ENCODE measurements at regions not wholly inside any gene's neighbourhood (a gene's known extent, or its start where the extent isn't known, plus 50 kb on each side); places are given as distances from the start of the nearest gene placed in this dataset.

DNA sequence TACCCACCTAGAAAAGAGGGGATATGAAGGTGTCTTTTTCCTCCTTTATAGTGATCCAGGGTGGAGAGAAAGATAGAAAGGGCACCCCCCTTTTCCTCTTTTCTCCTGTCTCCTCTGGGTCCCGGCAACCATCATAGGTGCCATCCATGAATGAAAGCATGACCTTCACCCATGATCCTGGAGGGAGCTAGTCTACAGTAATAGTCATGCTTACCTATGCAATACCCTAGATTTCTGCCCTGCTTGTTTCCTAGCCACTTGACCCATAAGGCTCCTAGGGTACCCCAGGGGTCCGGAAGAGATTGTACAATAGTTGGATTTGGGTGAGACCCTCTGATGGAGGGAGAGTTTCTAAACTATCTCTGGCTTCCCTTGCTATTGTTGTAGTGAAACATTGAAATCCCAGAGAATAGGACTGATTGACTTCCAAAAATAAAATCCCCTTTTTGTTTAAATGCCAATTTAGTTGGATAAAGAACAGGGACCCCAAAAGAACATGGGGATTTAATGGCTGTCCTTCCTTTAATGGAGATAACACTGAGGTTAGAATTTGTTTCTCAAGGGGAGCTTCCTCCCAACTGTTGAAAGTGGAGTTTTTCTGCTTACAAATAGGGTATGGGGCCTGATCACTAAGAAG lies 366.8 kb upstream of the KHDRBS2 start:
- TF ChIP-seq, protein P1, sequence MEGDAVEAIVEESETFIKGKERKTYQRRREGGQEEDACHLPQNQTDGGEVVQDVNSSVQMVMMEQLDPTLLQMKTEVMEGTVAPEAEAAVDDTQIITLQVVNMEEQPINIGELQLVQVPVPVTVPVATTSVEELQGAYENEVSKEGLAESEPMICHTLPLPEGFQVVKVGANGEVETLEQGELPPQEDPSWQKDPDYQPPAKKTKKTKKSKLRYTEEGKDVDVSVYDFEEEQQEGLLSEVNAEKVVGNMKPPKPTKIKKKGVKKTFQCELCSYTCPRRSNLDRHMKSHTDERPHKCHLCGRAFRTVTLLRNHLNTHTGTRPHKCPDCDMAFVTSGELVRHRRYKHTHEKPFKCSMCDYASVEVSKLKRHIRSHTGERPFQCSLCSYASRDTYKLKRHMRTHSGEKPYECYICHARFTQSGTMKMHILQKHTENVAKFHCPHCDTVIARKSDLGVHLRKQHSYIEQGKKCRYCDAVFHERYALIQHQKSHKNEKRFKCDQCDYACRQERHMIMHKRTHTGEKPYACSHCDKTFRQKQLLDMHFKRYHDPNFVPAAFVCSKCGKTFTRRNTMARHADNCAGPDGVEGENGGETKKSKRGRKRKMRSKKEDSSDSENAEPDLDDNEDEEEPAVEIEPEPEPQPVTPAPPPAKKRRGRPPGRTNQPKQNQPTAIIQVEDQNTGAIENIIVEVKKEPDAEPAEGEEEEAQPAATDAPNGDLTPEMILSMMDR (IDR thresholded peaks at IDR 0.05; ENCODE audit: insufficient read depth, low read length, poor library complexity, severe bottlenecking), result no peak
- DNase-seq (ENCODE audit: low read depth), result no peak
- Histone ChIP-seq H3K27me3 (ENCODE audit: control insufficient read depth, insufficient read depth, low read length) (no peaks in the 10 kb centered on the region), H3K4me3 (ENCODE audit: low read depth, low read length) (no peak overlapping the region), H3K36me3 (ENCODE audit: control insufficient read depth, insufficient read depth, low read length) (no peaks in the 10 kb centered on the region)

DNA sequence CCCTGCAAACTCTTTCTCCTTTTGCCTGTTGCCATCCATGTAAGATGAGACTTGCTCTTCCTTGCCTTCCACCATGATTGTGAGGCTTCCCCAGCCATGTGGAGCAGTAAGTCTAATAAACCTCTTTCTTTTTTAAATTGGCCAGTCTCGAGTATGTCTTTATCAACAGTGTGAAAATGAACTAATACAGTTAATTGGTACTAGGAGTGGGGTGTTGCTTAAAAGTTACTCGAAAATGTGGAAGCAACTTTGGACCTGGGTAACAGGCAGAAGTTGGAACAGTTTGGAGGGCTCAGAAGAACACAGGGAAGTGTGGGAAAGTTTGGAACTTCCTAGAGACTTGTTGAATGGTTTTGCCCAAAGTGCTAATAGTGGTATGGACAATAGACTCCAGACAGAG lies 359.2 kb upstream of the KHDRBS2 start:
- H3K27me3 ChIP-seq (ENCODE audit: control insufficient read depth, insufficient read depth, low read length), result no peaks in the 10 kb centered on the region
- TF ChIP-seq, protein P1 (IDR thresholded peaks at IDR 0.05; ENCODE audit: insufficient read depth, low read length, poor library complexity, severe bottlenecking), result no peak
- no peaks in the 10 kb centered on the region for H3K36me3 ChIP-seq (ENCODE audit: control insufficient read depth, insufficient read depth, low read length)
- no peak overlapping the region for H3K4me3 ChIP-seq (ENCODE audit: low read depth, low read length)
- DNase-seq (ENCODE audit: low read depth), result no peak

DNA sequence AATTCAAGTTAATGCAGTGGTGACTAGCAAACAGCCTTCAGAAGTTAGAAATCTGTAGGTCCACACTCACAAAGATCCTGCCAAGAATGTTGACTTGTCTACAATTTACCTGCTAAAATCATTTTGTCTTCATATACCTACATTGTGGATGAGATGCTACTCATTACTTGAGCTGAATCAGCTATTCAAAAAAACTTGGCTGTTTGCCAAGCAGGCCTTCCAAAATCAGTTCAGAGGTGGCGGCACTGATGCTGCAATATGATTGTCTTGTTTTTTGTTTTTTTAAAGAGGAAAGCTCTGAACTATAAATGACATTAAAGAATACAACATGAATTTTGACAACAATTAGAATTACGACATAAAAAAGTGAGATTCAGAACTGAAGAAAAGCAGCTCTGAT lies 354.7 kb upstream of the KHDRBS2 start:
- Histone ChIP-seq H3K4me3 (ENCODE audit: low read depth, low read length) (no peak overlapping the region), H3K27me3 (ENCODE audit: control insufficient read depth, insufficient read depth, low read length) (no peaks in the 10 kb centered on the region), H3K36me3 (ENCODE audit: control insufficient read depth, insufficient read depth, low read length) (no peaks in the 10 kb centered on the region)
- DNase-seq (ENCODE audit: low read depth), result no peak
- TF ChIP-seq, protein P1 (IDR thresholded peaks at IDR 0.05; ENCODE audit: insufficient read depth, low read length, poor library complexity, severe bottlenecking), result no peak

DNA sequence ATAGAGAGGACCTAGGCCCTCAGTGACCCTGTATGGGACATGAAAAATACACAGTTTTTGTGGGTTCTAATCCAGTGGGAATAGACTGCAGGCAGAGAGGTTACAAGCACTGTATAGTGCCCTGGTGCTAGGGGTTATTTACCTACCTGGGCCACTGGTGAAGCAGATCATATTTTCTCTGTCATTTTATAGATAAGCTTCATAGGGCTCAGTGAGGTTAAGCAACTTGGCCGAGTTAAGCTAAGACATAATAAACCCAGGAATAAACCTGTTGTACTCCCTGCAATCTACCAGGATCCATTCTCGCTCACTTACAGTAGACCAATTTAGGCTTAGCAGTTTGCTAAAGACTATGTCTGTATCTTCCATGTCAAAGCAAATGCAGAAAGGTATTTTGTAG lies 340.6 kb upstream of the KHDRBS2 start:
- Histone ChIP-seq H3K4me3 (ENCODE audit: low read depth, low read length) (no peak overlapping the region), H3K27me3 (ENCODE audit: control insufficient read depth, insufficient read depth, low read length) (no peaks in the 10 kb centered on the region), H3K36me3 (ENCODE audit: control insufficient read depth, insufficient read depth, low read length) (no peaks in the 10 kb centered on the region)
- TF ChIP-seq, protein P1 (IDR thresholded peaks at IDR 0.05; ENCODE audit: insufficient read depth, low read length, poor library complexity, severe bottlenecking), result no peak
- no peak for DNase-seq (ENCODE audit: low read depth)

DNA sequence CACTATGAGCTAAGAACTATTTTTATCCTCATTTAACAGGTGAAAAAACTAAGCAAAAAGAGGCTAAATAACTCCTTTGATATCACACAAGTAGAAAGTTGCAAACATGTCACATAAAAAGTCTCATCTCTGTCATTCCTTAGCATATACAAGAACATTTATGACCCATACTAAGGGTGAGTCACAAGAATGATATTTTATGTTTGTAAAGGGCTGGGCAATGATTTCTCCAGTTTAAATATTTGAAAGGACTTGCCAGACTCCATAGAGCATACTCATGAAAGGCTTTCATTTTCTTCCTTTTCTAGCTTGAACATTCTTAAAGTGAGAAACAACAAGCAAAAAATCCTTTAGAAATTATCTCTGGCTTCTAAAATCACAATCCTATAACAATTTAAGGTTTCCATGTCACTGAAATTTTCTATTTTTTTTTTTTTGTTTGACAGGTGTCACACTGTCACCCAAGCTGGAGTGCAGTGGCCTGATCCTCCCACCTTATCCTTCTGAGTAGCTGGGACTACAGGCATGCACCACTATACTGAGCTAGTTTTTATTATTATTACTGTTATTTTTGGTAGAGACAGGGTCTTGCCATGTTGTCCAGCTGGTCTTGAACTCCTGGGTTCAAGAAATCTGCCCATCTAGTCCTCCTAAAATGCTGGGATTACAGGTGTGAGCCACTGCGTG lies 338.0 kb upstream of the KHDRBS2 start:
- H3K4me3 ChIP-seq (ENCODE audit: low read depth, low read length), result no peak overlapping the region
- no peak for DNase-seq (ENCODE audit: low read depth)
- no peaks in the 10 kb centered on the region for H3K36me3 ChIP-seq (ENCODE audit: control insufficient read depth, insufficient read depth, low read length)
- H3K27me3 ChIP-seq (ENCODE audit: control insufficient read depth, insufficient read depth, low read length), result no peaks in the 10 kb centered on the region
- TF ChIP-seq, protein P1 (IDR thresholded peaks at IDR 0.05; ENCODE audit: insufficient read depth, low read length, poor library complexity, severe bottlenecking), result no peak
